ENCODE measurements at regions not wholly inside any gene's neighbourhood (a gene's known extent, or its start where the extent isn't known, plus 50 kb on each side); places are given as distances from the start of the nearest gene placed in this dataset.

DNA sequence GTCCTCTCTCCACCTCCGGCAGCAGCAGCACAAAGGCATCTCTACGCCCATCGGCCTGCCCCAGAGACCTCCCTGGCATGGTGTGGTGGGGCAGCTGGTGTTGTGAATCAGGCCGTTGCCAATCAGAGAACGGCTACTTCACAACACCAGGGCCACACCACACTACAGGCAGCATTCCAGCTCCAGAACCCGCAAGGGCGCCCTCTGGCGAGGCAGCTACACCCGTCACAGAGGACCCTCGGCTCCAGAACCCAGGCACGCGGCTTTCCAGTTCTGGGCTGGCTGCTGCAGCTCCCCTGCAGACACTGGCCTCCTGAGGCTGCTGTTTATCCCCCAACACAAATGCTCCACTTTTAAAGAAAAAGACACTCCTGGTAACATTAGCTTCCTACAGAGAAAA, 127.5 kb upstream of the TOPAZ1 start:
- TF ChIP-seq, protein P1, sequence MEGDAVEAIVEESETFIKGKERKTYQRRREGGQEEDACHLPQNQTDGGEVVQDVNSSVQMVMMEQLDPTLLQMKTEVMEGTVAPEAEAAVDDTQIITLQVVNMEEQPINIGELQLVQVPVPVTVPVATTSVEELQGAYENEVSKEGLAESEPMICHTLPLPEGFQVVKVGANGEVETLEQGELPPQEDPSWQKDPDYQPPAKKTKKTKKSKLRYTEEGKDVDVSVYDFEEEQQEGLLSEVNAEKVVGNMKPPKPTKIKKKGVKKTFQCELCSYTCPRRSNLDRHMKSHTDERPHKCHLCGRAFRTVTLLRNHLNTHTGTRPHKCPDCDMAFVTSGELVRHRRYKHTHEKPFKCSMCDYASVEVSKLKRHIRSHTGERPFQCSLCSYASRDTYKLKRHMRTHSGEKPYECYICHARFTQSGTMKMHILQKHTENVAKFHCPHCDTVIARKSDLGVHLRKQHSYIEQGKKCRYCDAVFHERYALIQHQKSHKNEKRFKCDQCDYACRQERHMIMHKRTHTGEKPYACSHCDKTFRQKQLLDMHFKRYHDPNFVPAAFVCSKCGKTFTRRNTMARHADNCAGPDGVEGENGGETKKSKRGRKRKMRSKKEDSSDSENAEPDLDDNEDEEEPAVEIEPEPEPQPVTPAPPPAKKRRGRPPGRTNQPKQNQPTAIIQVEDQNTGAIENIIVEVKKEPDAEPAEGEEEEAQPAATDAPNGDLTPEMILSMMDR (IDR thresholded peaks at IDR 0.05; ENCODE audit: insufficient read depth, low read length, poor library complexity, severe bottlenecking), result peak; percentile 74
- Histone ChIP-seq H3K27me3 (replicated peaks; ENCODE audit: control insufficient read depth, insufficient read depth, low read length) (no peaks in the 10 kb centered on the region), H3K4me3 (replicated peaks; ENCODE audit: low read depth, low read length) (no peak overlapping the region), H3K36me3 (ENCODE audit: control insufficient read depth, insufficient read depth, low read length) (no peaks in the 10 kb centered on the region; the same call in 1 of the 2 replicates)
- DNase-seq (ENCODE audit: extremely low read depth, insufficient read length), result peak; percentile 19

DNA sequence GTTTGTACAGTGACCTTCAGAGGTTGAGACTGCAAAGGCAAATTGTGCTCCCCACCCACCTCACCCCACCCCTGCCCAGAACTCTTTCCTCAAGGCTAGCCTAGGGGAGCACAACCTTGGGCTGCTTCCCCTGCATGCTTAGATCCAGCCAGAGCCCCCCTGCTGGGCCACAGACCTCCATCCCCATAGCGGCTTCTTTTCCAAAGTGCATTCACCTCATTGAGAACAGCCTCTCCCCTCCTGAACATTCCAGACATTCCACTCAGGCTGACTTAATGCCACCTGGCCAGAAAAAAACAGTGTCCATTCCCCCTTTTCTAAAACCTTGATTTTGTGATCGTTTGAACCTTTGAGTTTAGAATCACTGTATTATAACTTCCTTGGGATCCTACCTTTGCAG, 124.4 kb upstream of the TOPAZ1 start:
- TF ChIP-seq, protein P1 (IDR thresholded peaks at IDR 0.05; ENCODE audit: insufficient read depth, low read length, poor library complexity, severe bottlenecking), result no peak
- no peaks in the 10 kb centered on the region for H3K36me3 ChIP-seq (ENCODE audit: control insufficient read depth, insufficient read depth, low read length)
- H3K4me3 ChIP-seq (replicated peaks; ENCODE audit: low read depth, low read length), result no peak overlapping the region
- no peak for DNase-seq (ENCODE audit: extremely low read depth, insufficient read length)
- H3K27me3 ChIP-seq (replicated peaks; ENCODE audit: control insufficient read depth, insufficient read depth, low read length), result no peaks in the 10 kb centered on the region; the same call in 1 of the 2 replicates

DNA sequence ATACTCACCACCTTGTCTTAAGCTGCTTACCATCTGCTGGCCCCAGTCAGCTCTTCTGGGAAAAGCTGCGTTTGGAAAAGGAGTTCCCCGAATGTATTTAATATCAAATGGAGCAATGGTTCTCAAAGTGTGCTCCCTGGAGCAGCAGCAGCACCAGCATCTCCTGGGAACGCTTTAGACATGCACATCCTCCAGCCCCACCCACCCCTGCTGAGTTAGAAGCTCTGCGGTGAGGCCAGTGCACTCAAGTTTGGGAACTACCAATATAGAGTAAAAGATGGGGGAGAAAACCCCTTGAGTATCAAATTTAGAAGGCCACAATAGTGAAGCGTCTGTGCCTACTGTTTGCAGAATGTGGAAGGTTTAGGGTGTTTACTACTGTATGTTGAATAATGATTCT, 124.0 kb upstream of the TOPAZ1 start:
- DNase-seq (ENCODE audit: extremely low read depth, insufficient read length), result no peak
- H3K36me3 ChIP-seq (ENCODE audit: control insufficient read depth, insufficient read depth, low read length), result no peaks in the 10 kb centered on the region
- TF ChIP-seq, protein P1 (IDR thresholded peaks at IDR 0.05; ENCODE audit: insufficient read depth, low read length, poor library complexity, severe bottlenecking), result no peak
- no peaks in the 10 kb centered on the region; the same call in 1 of the 2 replicates for H3K27me3 ChIP-seq (replicated peaks; ENCODE audit: control insufficient read depth, insufficient read depth, low read length)
- no peak overlapping the region for H3K4me3 ChIP-seq (replicated peaks; ENCODE audit: low read depth, low read length)

DNA sequence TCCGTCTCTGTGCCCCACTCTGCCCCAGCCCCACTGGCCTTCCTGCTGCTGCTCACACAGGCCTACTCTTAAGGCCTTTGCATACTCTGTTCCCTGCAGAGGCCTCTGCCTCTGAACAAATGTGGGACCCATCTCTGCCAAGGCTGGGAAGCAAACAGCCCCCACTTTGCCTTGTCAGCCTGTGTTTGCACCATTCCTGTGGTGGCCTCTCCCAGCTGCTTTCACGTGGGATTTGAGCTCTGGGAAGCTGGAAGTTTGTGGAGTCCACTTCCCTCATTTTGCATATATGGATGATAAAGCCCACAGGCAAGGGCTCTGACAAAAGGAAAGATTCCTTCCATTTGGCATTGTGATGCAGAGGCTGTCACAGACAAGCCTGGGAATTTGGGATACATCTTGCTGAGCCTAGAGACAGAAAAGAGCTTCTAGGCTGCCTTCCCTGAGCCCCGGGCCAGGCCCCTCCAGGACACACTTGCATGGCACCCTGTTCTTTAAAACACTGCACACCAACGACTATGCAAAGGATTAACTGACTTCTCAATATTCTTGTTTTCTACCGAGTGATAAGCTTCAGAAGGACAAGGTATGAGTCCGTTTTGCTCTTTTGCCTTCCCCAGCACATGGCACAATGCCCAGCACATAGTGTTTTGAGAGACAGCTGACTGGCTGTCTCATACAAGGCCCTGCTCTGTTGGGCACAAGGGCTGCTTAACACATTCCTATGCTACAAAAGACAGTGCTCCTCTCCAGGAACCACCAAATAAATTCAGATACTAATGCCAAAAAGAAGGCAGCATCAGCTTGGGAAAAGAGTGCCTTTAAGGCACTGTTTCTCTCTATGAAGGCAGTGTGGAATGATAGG, 120.7 kb upstream of the TOPAZ1 start:
- TF ChIP-seq, protein P1 (IDR thresholded peaks at IDR 0.05; ENCODE audit: insufficient read depth, low read length, poor library complexity, severe bottlenecking), result no peak
- Histone ChIP-seq H3K27me3 (replicated peaks; ENCODE audit: control insufficient read depth, insufficient read depth, low read length) (no peaks in the 10 kb centered on the region; the same call in 1 of the 2 replicates), H3K36me3 (ENCODE audit: control insufficient read depth, insufficient read depth, low read length) (no peaks in the 10 kb centered on the region), H3K4me3 (replicated peaks; ENCODE audit: low read depth, low read length) (no peak overlapping the region)
- DNase-seq (ENCODE audit: extremely low read depth, insufficient read length), result no peak

DNA sequence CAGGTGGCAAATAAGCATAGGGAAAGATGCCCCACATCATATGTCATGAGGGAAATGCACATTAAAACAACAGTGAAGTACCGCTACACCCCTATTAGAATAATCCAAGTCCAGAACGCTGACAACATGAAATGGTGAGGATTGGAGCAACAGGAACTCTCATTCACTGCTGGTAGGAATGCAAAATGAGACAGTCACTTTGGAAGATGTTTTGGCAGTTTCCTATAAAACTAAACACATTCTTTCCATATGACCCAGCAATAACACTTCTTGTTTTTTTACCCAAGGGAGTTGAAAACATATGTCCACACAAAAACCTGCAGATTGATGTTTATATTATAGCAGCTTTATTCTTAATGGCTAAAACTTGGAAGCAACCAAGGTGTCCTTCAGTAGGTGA, 116.4 kb upstream of the TOPAZ1 start:
- TF ChIP-seq, protein P1 (IDR thresholded peaks at IDR 0.05; ENCODE audit: insufficient read depth, low read length, poor library complexity, severe bottlenecking), result no peak
- H3K4me3 ChIP-seq (replicated peaks; ENCODE audit: low read depth, low read length), result no peak overlapping the region
- no peaks in the 10 kb centered on the region for H3K36me3 ChIP-seq (ENCODE audit: control insufficient read depth, insufficient read depth, low read length)
- no peaks in the 10 kb centered on the region; the same call in 1 of the 2 replicates for H3K27me3 ChIP-seq (replicated peaks; ENCODE audit: control insufficient read depth, insufficient read depth, low read length)
- DNase-seq (ENCODE audit: extremely low read depth, insufficient read length), result no peak
